ENCODE measurements at regions not wholly inside any gene's neighbourhood (a gene's known extent, or its start where the extent isn't known, plus 50 kb on each side); places are given as distances from the start of the nearest gene placed in this dataset.

GRCh38 chr7:118311121-118311836 lies 86.8 kb downstream of the ANKRD7 start:
- TF ChIP-seq POLR2A (IDR thresholded peaks at IDR 0.05) (no peak), POLR2AphosphoS5 (IDR thresholded peaks at IDR 0.05) (no peak), CTCF (IDR thresholded peaks at IDR 0.05) (no peak)
- H3K27me3 ChIP-seq (replicated peaks; ENCODE audit: insufficient read depth): no peaks in the 10 kb centered on the region
- DNase-seq (ENCODE audit: low spot score): no peak
- no peak overlapping the region for H3K27ac ChIP-seq
- H3K4me1 ChIP-seq (replicated peaks): no peaks in the 10 kb centered on the region
- no peaks in the 10 kb centered on the region for H3K9me3 ChIP-seq
- intact Hi-C loops (cut with DNase I): no loop called here
- no peak overlapping the region for H3K4me3 ChIP-seq
- H3K36me3 ChIP-seq: no peaks in the 10 kb centered on the region
- WGBS: 9% methylated on average over 1 of the region's 1 CpG

GRCh38 chr7:118312051-118312450 lies 87.5 kb downstream of the ANKRD7 start:
- intact Hi-C loops (cut with DNase I): no loop called here

GRCh38 chr7:118312966-118313365 lies 88.5 kb downstream of the ANKRD7 start:
- 100% methylated on average over 1 of the region's 1 CpG for WGBS
- Histone ChIP-seq H3K4me3 (no peak overlapping the region), H3K36me3 (no peaks in the 10 kb centered on the region), H3K9me3 (no peaks in the 10 kb centered on the region), H3K27me3 (replicated peaks; ENCODE audit: insufficient read depth) (no peaks in the 10 kb centered on the region), H3K27ac (no peak overlapping the region), H3K4me1 (replicated peaks) (no peaks in the 10 kb centered on the region)
- no peak for TF ChIP-seq POLR2AphosphoS5 (IDR thresholded peaks at IDR 0.05)
- no peak for TF ChIP-seq POLR2A (IDR thresholded peaks at IDR 0.05)
- TF ChIP-seq CTCF (IDR thresholded peaks at IDR 0.05): no peak
- intact Hi-C loops (cut with DNase I): no loop called here
- no peak for DNase-seq (ENCODE audit: low spot score)

More at GRCh38 chr7:118312051-118312450, 87.5 kb downstream of the ANKRD7 start:
- DNase-seq (ENCODE audit: low spot score): no peak
- no peak overlapping the region for H3K4me3 ChIP-seq
- TF ChIP-seq POLR2AphosphoS5 (IDR thresholded peaks at IDR 0.05) (no peak), CTCF (IDR thresholded peaks at IDR 0.05) (no peak), POLR2A (IDR thresholded peaks at IDR 0.05) (no peak)
- no peaks in the 10 kb centered on the region for H3K27me3 ChIP-seq (replicated peaks; ENCODE audit: insufficient read depth)
- no peaks in the 10 kb centered on the region for H3K9me3 ChIP-seq
- H3K4me1 ChIP-seq (replicated peaks): no peaks in the 10 kb centered on the region
- H3K36me3 ChIP-seq: no peaks in the 10 kb centered on the region
- WGBS: 57% methylated on average over 1 of the region's 1 CpG
- H3K27ac ChIP-seq: no peak overlapping the region

GRCh38 chr7:118324790-118325449 lies 100.4 kb downstream of the ANKRD7 start:
- no peak overlapping the region for H3K27ac ChIP-seq
- no peak for DNase-seq (ENCODE audit: low spot score)
- TF ChIP-seq CTCF (IDR thresholded peaks at IDR 0.05): no peak
- no peak for TF ChIP-seq POLR2A (IDR thresholded peaks at IDR 0.05)
- no peak for TF ChIP-seq POLR2AphosphoS5 (IDR thresholded peaks at IDR 0.05)
- no peak overlapping the region for H3K4me3 ChIP-seq
- H3K4me1 ChIP-seq (replicated peaks): no peaks in the 10 kb centered on the region
- no peaks in the 10 kb centered on the region for H3K9me3 ChIP-seq
- H3K36me3 ChIP-seq: no peaks in the 10 kb centered on the region
- intact Hi-C loops (cut with DNase I): no loop called here
- 90% methylated on average over 4 of the region's 4 CpGs for WGBS
- H3K27me3 ChIP-seq (replicated peaks; ENCODE audit: insufficient read depth): no peaks in the 10 kb centered on the region

GRCh38 chr7:118325450-118325808 lies 100.9 kb downstream of the ANKRD7 start:
- Histone ChIP-seq H3K27me3 (replicated peaks; ENCODE audit: insufficient read depth) (no peaks in the 10 kb centered on the region), H3K27ac (no peak overlapping the region), H3K4me1 (replicated peaks) (no peaks in the 10 kb centered on the region), H3K4me3 (no peak overlapping the region), H3K9me3 (no peaks in the 10 kb centered on the region), H3K36me3 (no peaks in the 10 kb centered on the region)
- intact Hi-C loops (cut with DNase I): no loop called here
- TF ChIP-seq CTCF (IDR thresholded peaks at IDR 0.05) (no peak), POLR2AphosphoS5 (IDR thresholded peaks at IDR 0.05) (no peak), POLR2A (IDR thresholded peaks at IDR 0.05) (no peak)
- no peak for DNase-seq (ENCODE audit: low spot score)
